ENCODE measurements at regions not wholly inside any gene's neighbourhood (a gene's known extent, or its start where the extent isn't known, plus 50 kb on each side); places are given as distances from the start of the nearest gene placed in this dataset.

DNA sequence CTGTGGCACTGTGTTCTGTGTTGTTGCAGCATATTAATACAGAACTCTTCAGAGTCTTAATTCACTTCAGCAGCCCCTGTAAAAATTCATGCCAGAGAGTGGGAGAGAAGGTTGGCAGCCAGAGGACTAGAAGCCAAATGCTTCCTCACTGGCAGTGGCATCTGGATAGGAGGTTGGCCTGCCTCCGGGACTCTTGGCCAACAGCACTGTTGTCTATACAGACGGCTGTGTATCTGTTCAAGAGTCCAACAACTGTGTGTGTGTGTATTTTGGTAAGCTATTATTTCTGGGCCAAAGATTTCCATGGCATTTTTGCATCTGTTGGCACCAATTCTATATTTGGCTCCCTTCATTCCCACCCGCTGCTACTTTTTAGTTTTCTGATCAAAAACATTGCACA lies 156.0 kb upstream of the SOX2 start:
- no peak for DNase-seq
- in situ Hi-C loops (cut with HindIII; ENCODE audit: low pct_ligation_motif_present, low sequenced_read_pairs) = no loop called here
- no peak overlapping the region for H3K4me3 ChIP-seq (ENCODE audit: low read depth, low read length)
- no peaks in the 10 kb centered on the region for H3K27me3 ChIP-seq (replicated peaks)
- no peaks in the 10 kb centered on the region for H3K36me3 ChIP-seq (replicated peaks)
- TF ChIP-seq, protein P1, sequence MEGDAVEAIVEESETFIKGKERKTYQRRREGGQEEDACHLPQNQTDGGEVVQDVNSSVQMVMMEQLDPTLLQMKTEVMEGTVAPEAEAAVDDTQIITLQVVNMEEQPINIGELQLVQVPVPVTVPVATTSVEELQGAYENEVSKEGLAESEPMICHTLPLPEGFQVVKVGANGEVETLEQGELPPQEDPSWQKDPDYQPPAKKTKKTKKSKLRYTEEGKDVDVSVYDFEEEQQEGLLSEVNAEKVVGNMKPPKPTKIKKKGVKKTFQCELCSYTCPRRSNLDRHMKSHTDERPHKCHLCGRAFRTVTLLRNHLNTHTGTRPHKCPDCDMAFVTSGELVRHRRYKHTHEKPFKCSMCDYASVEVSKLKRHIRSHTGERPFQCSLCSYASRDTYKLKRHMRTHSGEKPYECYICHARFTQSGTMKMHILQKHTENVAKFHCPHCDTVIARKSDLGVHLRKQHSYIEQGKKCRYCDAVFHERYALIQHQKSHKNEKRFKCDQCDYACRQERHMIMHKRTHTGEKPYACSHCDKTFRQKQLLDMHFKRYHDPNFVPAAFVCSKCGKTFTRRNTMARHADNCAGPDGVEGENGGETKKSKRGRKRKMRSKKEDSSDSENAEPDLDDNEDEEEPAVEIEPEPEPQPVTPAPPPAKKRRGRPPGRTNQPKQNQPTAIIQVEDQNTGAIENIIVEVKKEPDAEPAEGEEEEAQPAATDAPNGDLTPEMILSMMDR (IDR thresholded peaks at IDR 0.05; ENCODE audit: low read depth, low read length, missing control alignments) = no peak
- H3K27ac ChIP-seq = no peak overlapping the region

GRCh38 chr3:181554233-181554765 lies 157.4 kb upstream of the SOX2 start:
- TF ChIP-seq, protein P1 (IDR thresholded peaks at IDR 0.05; ENCODE audit: low read depth, low read length, missing control alignments) = no peak
- Histone ChIP-seq H3K36me3 (replicated peaks) (no peaks in the 10 kb centered on the region), H3K4me3 (ENCODE audit: low read depth, low read length) (no peak overlapping the region), H3K27ac (no peak overlapping the region), H3K27me3 (replicated peaks) (no peaks in the 10 kb centered on the region)
- no peak for DNase-seq
- in situ Hi-C loops (cut with HindIII; ENCODE audit: low pct_ligation_motif_present, low sequenced_read_pairs) = no loop called here

- DNase-seq = no peak
- H3K27me3 ChIP-seq (replicated peaks) = no peaks in the 10 kb centered on the region
- in situ Hi-C loops (cut with HindIII; ENCODE audit: low pct_ligation_motif_present, low sequenced_read_pairs) = no loop called here
- H3K27ac ChIP-seq = no peak overlapping the region
- H3K4me3 ChIP-seq (ENCODE audit: low read depth, low read length) = no peak overlapping the region
- TF ChIP-seq, protein P1 (IDR thresholded peaks at IDR 0.05; ENCODE audit: low read depth, low read length, missing control alignments) = peak; percentile 2
- H3K36me3 ChIP-seq (replicated peaks) = no peaks in the 10 kb centered on the region
Measured at GRCh38 chr3:181549266-181549665, 162.5 kb upstream of the SOX2 start.

DNA sequence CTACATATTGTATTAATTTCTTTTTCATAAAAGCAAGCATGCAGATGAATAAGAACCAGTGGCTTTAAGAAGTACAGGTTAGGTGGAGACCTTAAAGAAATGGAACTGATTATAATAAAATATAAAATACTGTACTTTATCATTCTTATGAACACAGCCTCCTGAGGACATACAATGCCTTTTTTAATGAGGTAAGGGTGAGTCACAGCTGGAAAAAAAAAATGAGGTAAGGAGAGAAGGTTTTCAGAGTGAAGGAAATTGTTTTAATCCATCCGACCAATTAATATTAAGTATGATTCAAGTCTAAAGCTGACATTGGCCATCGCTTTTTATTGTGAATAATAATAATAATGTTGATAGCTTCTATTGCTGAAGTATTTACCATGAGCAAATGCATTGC lies 170.3 kb upstream of the SOX2 start:
- no peak overlapping the region for H3K27ac ChIP-seq
- H3K4me3 ChIP-seq (ENCODE audit: low read depth, low read length) = no peak overlapping the region
- no peaks in the 10 kb centered on the region for H3K27me3 ChIP-seq (replicated peaks)
- TF ChIP-seq, protein P1 (IDR thresholded peaks at IDR 0.05; ENCODE audit: low read depth, low read length, missing control alignments) = no peak
- no peak for DNase-seq
- in situ Hi-C loops (cut with HindIII; ENCODE audit: low pct_ligation_motif_present, low sequenced_read_pairs) = no loop called here
- no peaks in the 10 kb centered on the region for H3K36me3 ChIP-seq (replicated peaks)

DNA sequence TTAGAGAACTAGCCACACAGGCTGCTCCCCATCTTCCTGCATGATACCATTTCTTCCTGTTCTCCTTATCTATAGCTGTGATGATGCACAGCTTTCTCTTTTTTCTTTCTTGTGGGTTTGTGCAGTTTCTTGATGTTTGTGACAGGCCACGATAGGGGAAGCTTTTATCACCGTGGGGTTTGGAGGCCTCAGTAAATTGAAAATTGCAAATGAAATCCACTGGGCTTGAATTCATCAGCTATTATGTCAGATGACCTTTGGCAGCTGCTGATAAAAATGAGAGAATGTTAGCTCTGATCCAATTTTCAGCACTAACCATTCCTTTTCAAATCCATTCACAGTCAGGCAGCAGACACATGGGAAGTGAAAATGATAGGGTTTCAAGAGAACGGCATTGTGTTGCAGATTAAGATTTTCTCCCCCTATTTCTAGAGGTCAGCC lies 176.9 kb upstream of the SOX2 start:
- H3K27ac ChIP-seq = no peak overlapping the region
- in situ Hi-C loops (cut with HindIII; ENCODE audit: low pct_ligation_motif_present, low sequenced_read_pairs) = no loop called here
- TF ChIP-seq, protein P1 (IDR thresholded peaks at IDR 0.05; ENCODE audit: low read depth, low read length, missing control alignments) = no peak
- DNase-seq = no peak
- H3K27me3 ChIP-seq (replicated peaks) = no peaks in the 10 kb centered on the region
- H3K36me3 ChIP-seq (replicated peaks) = no peaks in the 10 kb centered on the region
- H3K4me3 ChIP-seq (ENCODE audit: low read depth, low read length) = no peak overlapping the region

DNA sequence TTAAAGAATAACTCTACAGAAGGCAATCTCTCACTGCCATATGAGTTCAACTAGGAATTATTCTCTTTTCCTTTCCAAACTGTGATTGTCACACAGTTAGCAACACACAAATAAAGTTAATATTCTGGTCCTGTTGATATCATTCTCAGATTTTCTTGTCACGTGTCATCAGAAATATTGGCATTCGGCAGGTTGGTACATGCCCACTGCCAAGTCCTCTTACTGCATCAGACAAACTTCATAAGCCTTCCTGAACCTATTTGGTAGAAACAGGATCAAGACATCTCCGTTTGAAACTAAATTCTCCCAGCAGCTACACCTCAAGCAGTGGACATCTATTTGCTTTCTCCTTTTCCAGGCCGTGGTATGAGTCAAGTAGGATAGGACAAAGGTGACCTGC lies 177.9 kb upstream of the SOX2 start:
- no peak for DNase-seq
- in situ Hi-C loops (cut with HindIII; ENCODE audit: low pct_ligation_motif_present, low sequenced_read_pairs) = no loop called here
- Histone ChIP-seq H3K27ac (no peak overlapping the region), H3K4me3 (ENCODE audit: low read depth, low read length) (no peak overlapping the region), H3K27me3 (replicated peaks) (no peaks in the 10 kb centered on the region), H3K36me3 (replicated peaks) (no peaks in the 10 kb centered on the region)
- TF ChIP-seq, protein P1 (IDR thresholded peaks at IDR 0.05; ENCODE audit: low read depth, low read length, missing control alignments) = no peak
